GM21423 (cell line): ENCODE measurements at regions not wholly inside any gene's neighbourhood (a gene's known extent, or its start where the extent isn't known, plus 50 kb on each side); places are given as distances from the start of the nearest gene placed in this dataset.

ENCODE experiments used
- ATAC-seq: cut with Tn5 transposase; IDR thresholded peaks from one replicate; pipeline ENCODE4 v1.9.1; 2021; ENCODE audit warnings: mild to moderate bottlenecking, moderate library complexity; ENCODE audit not compliant: unreplicated experiment

GRCh38 chr2:5913711-5914395 is 221.7 kb downstream of the SOX11 start:
- ATAC-seq, result no peak

- ATAC-seq, result no peak
Measured at GRCh38 chr2:5914811-5915611, 222.8 kb downstream of the SOX11 start.

GRCh38 chr2:5915881-5916310 is 223.7 kb downstream of the SOX11 start:
- ATAC-seq, result no peak

GRCh38 chr2:5921081-5921642 is 229.0 kb downstream of the SOX11 start:
- ATAC-seq, result no peak

- ATAC-seq, result no peak
Measured at GRCh38 chr2:5923957-5924945, 232.1 kb downstream of the SOX11 start.

- ATAC-seq, result no peak
Measured at GRCh38 chr2:5925604-5926003, 233.4 kb downstream of the SOX11 start.

GRCh38 chr2:5926871-5927512 is 234.8 kb downstream of the SOX11 start:
- ATAC-seq, result no peak

GRCh38 chr2:5932556-5933469 is 240.6 kb downstream of the SOX11 start:
- ATAC-seq, result no peak

- ATAC-seq, result no peak
Measured at GRCh38 chr2:5933669-5934068, 241.5 kb downstream of the SOX11 start.

- ATAC-seq, result no peak
Measured at GRCh38 chr2:5937321-5937720, 245.1 kb downstream of the SOX11 start.

- ATAC-seq, result no peak
Measured at GRCh38 chr2:5937851-5938565, 245.8 kb downstream of the SOX11 start.

- no peak for ATAC-seq
Measured at GRCh38 chr2:5938566-5938896, 246.3 kb downstream of the SOX11 start.

- ATAC-seq, result no peak
Measured at GRCh38 chr2:5939553-5939952, 247.4 kb downstream of the SOX11 start.

- no peak for ATAC-seq
Measured at GRCh38 chr2:5940596-5941535, 248.7 kb downstream of the SOX11 start.

- ATAC-seq, result no peak
Measured at GRCh38 chr2:5942204-5942603, 250.0 kb downstream of the SOX11 start.

GRCh38 chr2:5945742-5946141 is 253.6 kb downstream of the SOX11 start:
- ATAC-seq, result no peak

- no peak for ATAC-seq
Measured at GRCh38 chr2:5946225-5947115, 254.3 kb downstream of the SOX11 start.
